HG02642 (cell line): ENCODE measurements at regions not wholly inside any gene's neighbourhood (a gene's known extent, or its start where the extent isn't known, plus 50 kb on each side); places are given as distances from the start of the nearest gene placed in this dataset.

Experiments
- ATAC-seq: cut with Tn5 transposase; IDR thresholded peaks from one replicate; pipeline ENCODE4 v1.9.1; 2021; ENCODE audit warnings: mild to moderate bottlenecking; ENCODE audit not compliant: unreplicated experiment, poor library complexity

- ATAC-seq: peak; percentile 59
These were observed 299.3 kb downstream of the SOX9 start for GRCh38 chr17:72419866-72420774.

DNA sequence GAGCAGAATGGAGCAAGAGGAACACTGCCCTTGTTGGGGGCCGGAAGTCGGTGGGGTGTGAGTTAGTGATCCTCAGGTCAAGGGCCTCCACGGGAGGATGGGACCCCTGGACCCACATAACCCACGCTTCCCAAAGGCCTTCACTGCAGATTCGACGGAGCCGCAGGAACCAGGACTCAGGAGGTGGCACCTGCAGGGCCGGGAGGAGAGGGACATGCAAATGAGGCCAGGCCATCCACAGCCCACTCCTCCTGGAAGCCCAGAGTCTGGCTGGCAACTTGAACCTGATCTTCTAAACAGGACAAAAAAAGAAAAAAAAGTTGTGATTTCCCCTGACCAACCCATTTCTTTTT lies 299.9 kb downstream of the SOX9 start:
- no peak for ATAC-seq

- peak; percentile 44 for ATAC-seq
These were observed 300.6 kb downstream of the SOX9 start for GRCh38 chr17:72421128-72422092.

- ATAC-seq: no peak
These were observed 301.3 kb downstream of the SOX9 start for GRCh38 chr17:72422204-72422504.

DNA sequence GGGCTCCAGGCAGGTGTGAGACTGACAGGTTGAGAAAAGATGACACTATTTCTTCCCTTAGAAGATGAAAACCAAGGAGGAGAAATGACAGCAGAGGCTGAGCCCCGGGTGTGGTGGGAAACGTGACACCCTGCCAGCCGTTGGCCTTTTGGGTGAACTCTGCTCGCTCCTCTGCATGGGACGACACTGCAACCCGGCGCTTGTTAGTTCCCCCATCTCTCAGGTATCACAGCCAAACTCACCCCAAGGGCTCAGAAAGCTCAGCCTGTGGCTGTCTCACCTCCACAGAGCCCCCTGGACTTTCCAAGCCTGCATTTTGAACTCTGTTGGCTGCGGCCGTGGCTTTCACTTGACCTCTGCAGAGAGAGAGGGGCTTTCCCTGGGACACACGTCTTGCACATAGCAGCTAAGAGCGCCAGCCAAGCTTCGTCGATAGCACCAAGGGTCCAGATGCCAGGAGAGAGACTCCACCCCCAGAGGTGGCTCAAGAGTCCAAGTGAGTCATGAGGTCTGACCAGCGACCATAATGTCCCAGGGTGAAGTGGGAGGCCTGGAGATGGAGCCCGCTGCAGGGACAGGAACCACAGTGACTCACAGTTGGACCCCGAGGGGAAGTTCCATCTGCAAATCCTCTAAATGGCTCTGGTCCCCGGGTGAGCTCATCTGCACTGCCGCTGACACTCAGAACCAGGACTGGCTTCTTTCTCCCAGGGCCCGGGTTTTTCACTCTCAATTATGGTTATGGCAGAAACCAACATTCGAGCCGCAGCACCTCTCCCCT lies 301.9 kb downstream of the SOX9 start:
- peak; percentile 47 for ATAC-seq

DNA sequence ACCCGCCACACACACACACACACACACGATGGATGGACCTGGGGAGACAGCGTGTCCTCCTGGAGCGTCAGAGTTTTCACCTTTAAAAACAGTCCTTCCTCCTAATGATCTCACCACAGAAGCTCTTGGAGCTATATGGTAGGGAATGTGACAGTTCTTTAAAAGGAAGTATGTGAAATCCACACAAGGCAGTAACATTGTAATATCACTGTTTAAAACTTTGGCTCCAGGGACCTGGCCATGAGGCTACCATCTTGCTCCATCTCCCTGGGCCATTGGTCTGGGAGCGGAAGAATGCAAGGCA lies 302.4 kb downstream of the SOX9 start:
- ATAC-seq: no peak

DNA sequence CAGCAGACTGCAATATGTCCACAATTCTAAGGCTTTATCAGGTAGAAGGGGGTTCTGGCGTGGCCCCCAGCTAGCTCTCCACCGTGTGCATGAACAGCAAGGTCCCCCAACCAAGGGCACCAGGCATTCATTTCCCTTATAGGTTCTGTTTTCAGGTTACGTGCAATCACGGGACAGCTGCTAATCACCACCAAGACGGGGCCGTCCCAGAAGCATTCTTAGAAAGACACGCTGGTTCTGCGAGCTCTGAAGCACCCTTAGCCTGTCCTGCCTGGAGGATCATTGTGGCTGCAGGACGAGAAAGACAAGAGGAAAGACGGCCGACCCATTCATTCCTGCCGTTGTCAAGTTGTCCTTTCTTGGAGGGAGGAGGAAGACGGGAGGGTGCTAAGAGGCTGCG lies 302.9 kb downstream of the SOX9 start:
- no peak for ATAC-seq

- no peak for ATAC-seq
These were observed 303.8 kb downstream of the SOX9 start for GRCh38 chr17:72424505-72425117.

GRCh38 chr17:72425133-72425793 lies 304.4 kb downstream of the SOX9 start:
- ATAC-seq: no peak

DNA sequence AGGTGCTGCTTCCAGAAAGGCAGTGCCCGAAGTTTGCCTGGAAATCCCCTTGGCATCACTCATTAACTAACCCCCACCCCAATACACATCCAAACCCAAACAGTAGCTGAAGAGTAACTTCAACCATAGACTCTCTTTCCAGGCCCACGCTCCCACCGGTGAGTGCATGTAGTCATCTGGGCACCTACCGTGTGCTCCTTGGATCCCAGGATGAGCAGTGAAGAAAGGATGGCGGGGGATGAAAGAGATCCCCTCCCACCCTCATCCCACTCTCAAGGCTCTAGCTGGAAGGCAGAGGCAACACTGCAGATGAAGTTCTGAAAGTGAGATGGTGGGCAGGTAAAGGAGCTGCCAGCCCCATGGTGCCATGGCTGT lies 305.0 kb downstream of the SOX9 start:
- no peak for ATAC-seq

GRCh38 chr17:72426321-72426720 lies 305.5 kb downstream of the SOX9 start:
- ATAC-seq: no peak

DNA sequence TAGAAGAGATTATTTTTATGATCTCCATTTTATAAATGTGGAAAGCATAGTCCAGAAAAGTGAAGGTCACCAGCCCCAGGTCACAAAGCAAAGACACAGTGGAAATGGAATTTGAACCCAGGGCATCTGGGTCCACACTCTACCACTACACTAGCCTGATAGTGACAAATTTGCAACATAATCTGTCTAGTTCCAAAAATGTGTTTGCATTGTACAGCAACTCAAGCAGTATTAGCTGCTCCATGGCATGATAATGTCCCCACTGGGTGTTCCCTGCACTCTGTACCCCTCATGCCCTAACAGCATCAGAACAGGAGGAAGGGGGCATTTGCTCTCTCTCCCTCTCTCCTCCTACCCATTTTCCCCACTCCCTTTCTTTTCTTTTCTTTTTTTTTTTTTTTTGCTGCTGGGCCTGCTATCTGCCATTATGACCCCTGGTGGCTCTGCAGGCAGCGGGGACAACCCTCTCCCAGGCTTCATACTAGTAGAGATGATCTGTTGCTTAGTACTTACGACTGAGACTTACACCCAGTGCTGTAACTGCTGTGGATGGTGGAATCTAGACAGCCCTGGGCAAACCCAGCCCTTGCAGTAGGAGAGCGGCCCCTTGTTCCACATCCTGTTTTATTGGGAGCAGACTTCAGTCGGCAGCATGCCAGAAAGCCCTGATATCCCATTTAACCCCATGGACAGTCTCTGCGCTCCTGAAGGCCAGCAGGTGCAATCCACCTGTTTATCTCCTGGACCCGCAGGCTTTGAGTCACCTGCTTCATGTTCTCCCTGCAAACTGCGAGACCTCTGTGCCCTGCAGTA lies 306.3 kb downstream of the SOX9 start:
- ATAC-seq: no peak

DNA sequence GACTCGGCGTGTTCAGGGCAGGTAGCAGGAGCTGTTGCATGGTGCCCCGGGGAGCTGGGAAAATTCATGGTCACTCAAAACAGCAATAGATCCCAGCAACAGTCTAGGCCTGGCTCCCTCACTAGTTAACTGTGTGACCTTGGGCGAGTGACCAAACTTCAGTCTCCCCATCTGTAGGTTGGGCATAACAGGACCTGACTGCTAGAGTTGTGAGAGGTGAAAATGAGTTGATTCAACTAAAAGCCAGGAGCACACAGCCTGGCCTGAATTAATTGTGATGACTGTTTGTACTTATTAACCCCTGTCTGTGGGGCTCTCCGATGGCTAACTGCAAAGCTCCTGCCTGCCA lies 306.9 kb downstream of the SOX9 start:
- ATAC-seq: no peak

GRCh38 chr17:72429066-72429638 lies 308.3 kb downstream of the SOX9 start:
- no peak for ATAC-seq

GRCh38 chr17:72430611-72431432 lies 310.0 kb downstream of the SOX9 start:
- ATAC-seq: no peak

DNA sequence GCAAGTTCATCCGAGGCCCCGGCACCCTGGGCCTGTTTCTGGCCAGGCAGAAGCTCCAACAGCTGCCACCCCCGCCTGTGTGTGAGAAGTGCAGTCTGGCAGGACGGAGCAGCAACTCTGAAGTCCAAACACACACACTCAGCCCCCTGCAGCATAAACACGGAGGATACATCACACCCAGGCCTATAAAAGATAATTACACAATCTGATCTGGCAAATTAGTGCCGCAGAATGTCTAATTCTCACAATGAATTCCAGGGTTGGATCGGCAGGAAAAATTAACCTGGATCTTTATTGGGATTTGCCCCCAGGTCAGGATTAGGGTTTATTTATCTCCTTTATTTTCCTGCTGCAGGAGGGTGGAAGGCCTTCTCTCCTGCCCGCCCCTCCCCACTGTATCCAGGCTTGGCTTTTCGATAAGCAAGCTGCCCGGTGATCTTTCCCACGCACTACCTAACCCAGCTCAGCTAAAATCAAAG lies 311.4 kb downstream of the SOX9 start:
- no peak for ATAC-seq

- no peak for ATAC-seq
These were observed 312.1 kb downstream of the SOX9 start for GRCh38 chr17:72432881-72433280.

GRCh38 chr17:72433797-72434196 lies 313.0 kb downstream of the SOX9 start:
- ATAC-seq: no peak
